Left ventricle myocardium inferior (tissue), 1 donor: ENCODE measurements at regions not wholly inside any gene's neighbourhood (a gene's known extent, or its start where the extent isn't known, plus 50 kb on each side); places are given as distances from the start of the nearest gene placed in this dataset.

ENCODE experiments used
- DNase-seq: peaks from one replicate; pipeline ENCODE4 v3.0.0-alpha.2; 2020
- H3K27ac ChIP-seq: fragments of 200-600 bp; replicated peaks from 2 replicates; pipeline ENCODE4 v1.8.0; 2021
- H3K27me3 ChIP-seq: fragments of 200-600 bp; 2 replicates; pipeline ENCODE4 v1.8.0; 2021; ENCODE audit warnings: low read depth
- H3K36me3 ChIP-seq: fragments of 200-600 bp; 2 replicates; pipeline ENCODE4 v1.8.0; 2021
- H3K4me1 ChIP-seq: fragments of 200-600 bp; 2 replicates; pipeline ENCODE4 v1.8.0; 2021
- H3K4me3 ChIP-seq: fragments of 200-600 bp; 2 replicates; pipeline ENCODE4 v1.8.0; 2021; ENCODE audit warnings: mild to moderate bottlenecking, moderate library complexity
- H3K9me3 ChIP-seq: fragments of 200-600 bp; replicated peaks from 2 replicates; pipeline ENCODE4 v1.8.0; 2021
- intact Hi-C: fragments of 100-400 bp; cut with micrococcal nuclease; formaldehyde crosslinking; loops from one replicate; pipeline ENCODE4 v1.11.0; 2022
- TF ChIP-seq, protein P1 (sequence below): fragments of 200-600 bp; IDR thresholded peaks from 2 replicates; pipeline ENCODE4 v1.8.0; 2021; ENCODE audit warnings: antibody characterized with exemption, mild to moderate bottlenecking, borderline replicate concordance
- donor health status: DM: no; HTN: yes; CAD: no; lungs with severe emphysema.

DNA sequence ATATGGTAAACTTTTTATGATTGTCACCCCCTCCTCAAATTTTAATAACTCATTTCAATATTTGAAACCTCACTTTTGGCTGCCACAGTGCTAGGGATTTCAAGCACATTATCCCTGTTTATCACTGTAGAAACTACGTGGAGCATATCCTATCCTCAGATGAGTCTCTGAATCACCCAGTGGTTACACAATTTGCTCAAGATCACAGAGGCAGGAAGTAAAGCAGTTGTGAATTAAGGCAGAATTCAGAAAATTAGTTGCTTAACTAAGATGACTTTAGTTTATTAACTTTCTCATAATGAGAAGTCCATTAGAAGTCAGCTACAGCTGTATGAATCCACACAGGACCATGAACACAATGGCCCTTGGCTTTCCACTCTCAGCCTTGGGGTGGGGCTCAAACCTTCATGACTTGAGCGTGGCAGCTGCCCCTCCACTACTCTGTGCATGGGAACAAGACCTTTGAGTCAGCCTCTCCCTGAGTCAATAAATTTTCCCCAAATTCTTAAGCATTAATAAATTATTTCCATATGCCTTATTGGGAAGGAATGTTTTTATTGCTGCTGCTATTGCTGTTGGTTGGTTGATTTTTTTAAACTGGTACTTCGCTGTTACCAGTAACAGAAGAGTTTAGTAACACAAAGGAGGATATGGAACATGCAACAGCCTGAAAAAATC lies 369.0 kb downstream of the CBLN2 start:
- H3K36me3 ChIP-seq, result no peaks in the 10 kb centered on the region
- DNase-seq, result no peak
- H3K27ac ChIP-seq, result no peak overlapping the region
- no peaks in the 10 kb centered on the region for H3K9me3 ChIP-seq
- no peak overlapping the region for H3K4me3 ChIP-seq
- H3K27me3 ChIP-seq, result no peaks in the 10 kb centered on the region
- no peaks in the 10 kb centered on the region for H3K4me1 ChIP-seq
- TF ChIP-seq, protein P1, sequence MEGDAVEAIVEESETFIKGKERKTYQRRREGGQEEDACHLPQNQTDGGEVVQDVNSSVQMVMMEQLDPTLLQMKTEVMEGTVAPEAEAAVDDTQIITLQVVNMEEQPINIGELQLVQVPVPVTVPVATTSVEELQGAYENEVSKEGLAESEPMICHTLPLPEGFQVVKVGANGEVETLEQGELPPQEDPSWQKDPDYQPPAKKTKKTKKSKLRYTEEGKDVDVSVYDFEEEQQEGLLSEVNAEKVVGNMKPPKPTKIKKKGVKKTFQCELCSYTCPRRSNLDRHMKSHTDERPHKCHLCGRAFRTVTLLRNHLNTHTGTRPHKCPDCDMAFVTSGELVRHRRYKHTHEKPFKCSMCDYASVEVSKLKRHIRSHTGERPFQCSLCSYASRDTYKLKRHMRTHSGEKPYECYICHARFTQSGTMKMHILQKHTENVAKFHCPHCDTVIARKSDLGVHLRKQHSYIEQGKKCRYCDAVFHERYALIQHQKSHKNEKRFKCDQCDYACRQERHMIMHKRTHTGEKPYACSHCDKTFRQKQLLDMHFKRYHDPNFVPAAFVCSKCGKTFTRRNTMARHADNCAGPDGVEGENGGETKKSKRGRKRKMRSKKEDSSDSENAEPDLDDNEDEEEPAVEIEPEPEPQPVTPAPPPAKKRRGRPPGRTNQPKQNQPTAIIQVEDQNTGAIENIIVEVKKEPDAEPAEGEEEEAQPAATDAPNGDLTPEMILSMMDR, result no peak
- intact Hi-C loops, result no loop called here

DNA sequence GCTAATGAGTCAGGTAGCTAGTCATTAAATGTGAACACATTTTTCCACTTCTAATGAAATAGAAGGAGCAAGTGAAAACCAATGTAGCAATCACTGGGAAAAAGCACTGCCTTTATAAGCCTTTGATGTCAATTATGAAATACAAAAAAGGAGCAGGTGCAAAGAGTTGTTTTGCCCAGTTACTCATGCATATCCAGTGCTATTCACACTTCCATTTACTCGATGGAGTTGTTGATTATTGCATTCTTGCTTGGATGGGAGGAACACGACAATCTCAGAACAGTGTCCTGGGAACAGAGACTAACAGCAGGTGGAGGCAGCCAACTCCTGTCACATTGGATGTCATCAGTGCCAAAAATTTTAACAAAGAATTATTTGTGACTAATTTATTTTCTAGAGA lies 372.5 kb downstream of the CBLN2 start:
- Histone ChIP-seq H3K27me3 (no peaks in the 10 kb centered on the region), H3K4me1 (no peaks in the 10 kb centered on the region), H3K36me3 (no peaks in the 10 kb centered on the region), H3K9me3 (no peaks in the 10 kb centered on the region), H3K4me3 (no peak overlapping the region), H3K27ac (no peak overlapping the region)
- no peak for DNase-seq
- TF ChIP-seq, protein P1, result no peak
- intact Hi-C loops, result no loop called here

DNA sequence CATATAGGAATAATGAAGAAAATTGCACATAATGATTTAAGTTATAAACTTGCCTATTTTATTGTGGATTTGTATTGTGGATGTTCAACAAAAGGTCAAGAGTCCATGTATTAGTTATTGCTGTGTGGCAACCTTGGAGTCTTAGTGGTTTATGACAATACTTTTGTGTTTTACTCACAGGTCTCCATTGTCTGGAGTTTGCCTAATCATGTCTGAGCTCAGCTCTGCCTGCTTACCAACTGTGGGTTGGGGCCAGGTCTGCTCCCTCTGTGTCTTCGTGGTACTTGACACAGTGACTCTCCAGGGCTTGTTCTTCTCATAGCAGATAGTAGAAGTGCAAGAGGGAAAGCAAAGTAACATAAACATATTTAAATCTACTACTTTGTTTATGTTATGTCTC lies 382.5 kb downstream of the CBLN2 start:
- no peaks in the 10 kb centered on the region for H3K9me3 ChIP-seq
- H3K4me3 ChIP-seq, result no peak overlapping the region
- H3K4me1 ChIP-seq, result no peaks in the 10 kb centered on the region
- H3K27me3 ChIP-seq, result no peaks in the 10 kb centered on the region
- DNase-seq, result no peak
- TF ChIP-seq, protein P1, result no peak
- no peak overlapping the region for H3K27ac ChIP-seq
- H3K36me3 ChIP-seq, result no peaks in the 10 kb centered on the region
- intact Hi-C loops, result no loop called here

DNA sequence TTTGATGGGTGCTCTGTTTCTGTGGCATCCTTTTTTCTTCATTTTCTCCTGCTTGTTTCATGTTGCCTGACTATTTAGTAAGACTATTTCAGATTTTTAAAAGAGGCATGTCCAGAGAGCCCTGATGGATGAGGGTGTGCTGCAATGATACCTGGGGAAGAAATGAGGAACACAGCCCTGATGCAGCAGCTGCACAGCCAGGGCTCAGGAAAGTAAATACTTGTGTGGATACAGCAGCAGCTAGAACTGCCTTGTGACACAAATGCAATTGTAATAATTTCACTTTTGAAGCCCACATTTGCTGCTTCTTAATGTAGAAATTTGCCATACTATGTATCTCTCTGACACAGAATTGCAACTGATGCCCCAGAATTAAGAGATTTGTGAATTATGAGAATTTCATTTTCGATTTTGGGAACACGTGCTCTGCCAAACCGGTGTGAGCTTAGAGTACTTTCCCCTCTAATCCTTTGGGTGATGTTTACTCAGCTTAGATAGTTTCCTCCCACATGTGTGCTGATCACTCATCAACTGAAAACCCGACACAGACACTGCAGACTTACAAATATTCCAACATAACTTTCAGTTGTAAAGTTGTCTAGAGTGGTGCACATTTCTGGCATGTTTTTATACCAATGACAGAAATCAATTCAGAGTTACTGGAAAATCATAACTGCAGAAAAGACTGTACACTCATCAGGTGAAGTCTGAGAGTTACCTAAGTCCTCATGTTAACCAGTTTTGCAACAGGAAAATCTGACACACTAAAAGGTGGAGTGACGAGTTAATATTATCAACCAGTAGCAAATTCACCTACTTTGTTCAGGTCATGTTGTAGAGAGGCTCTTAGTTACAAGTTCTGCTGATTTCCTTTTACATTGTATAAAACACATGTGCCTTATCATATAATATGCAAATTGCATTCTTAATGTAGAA lies 383.4 kb downstream of the CBLN2 start:
- H3K36me3 ChIP-seq, result no peaks in the 10 kb centered on the region
- no peak overlapping the region for H3K27ac ChIP-seq
- no peak for DNase-seq
- no peaks in the 10 kb centered on the region for H3K4me1 ChIP-seq
- no peaks in the 10 kb centered on the region for H3K27me3 ChIP-seq
- H3K9me3 ChIP-seq, result no peaks in the 10 kb centered on the region
- TF ChIP-seq, protein P1, result no peak
- H3K4me3 ChIP-seq, result no peak overlapping the region
- intact Hi-C loops, result no loop called here

DNA sequence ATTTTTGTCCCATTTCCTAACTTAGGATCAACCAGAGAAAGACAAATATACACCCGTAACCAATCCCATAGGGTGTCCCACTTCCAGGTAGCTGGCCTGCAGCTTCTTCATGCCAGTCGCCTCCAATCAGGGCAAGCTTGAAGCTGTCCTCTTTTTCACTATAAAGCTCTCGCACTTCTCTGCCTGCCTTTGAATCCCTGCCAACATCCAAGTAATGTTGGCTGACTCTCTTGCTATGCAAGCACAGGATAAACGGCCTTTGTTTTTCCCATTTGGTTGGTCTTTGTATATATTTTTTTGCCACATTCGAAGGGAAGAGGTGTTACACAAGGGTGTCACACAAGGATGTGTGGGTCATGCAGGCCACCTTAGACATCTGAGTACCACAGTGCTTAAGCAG lies 388.8 kb downstream of the CBLN2 start:
- TF ChIP-seq, protein P1, result no peak
- no peak for DNase-seq

More for the DNA sequence above, 388.8 kb downstream of the CBLN2 start:
- intact Hi-C loops, result no loop called here
- H3K27me3 ChIP-seq, result no peaks in the 10 kb centered on the region
- no peak overlapping the region for H3K4me3 ChIP-seq
- H3K4me1 ChIP-seq, result no peaks in the 10 kb centered on the region
- H3K27ac ChIP-seq, result no peak overlapping the region
- H3K36me3 ChIP-seq, result no peaks in the 10 kb centered on the region
- no peaks in the 10 kb centered on the region for H3K9me3 ChIP-seq
